ENCODE measurements at regions not wholly inside any gene's neighbourhood (a gene's known extent, or its start where the extent isn't known, plus 50 kb on each side); places are given as distances from the start of the nearest gene placed in this dataset.

DNA sequence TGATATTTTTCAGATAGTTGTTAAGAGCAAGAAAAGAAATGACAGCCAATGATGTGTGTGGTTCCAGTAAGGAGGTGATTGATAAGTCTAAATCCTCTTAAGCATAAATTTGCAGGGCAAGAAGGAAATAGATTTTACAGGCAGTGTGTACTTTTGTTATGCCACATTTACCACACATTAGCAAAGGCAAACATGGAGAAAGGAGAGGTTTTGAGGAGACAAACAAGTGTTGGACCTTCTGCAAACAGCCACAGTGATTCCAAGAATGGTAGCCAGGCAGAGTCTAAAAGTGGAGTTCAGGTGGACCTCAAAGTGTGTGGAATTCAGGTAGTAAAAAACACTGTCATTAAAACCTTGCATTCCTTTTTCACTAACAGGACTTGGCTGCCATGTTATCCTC is 295.9 kb upstream of the ITGA1 start:
- TF ChIP-seq BACH1 (IDR thresholded peaks at IDR 0.05; ENCODE audit: low read length) (no peak), POLR2AphosphoS5 (IDR thresholded peaks at IDR 0.05; ENCODE audit: low read depth, low read length) (no peak)

Data from H1 (cell line).